WTC11 (cell line): ENCODE measurements at regions not wholly inside any gene's neighbourhood (a gene's known extent, or its start where the extent isn't known, plus 50 kb on each side); places are given as distances from the start of the nearest gene placed in this dataset.

ENCODE experiments used
- ATAC-seq: fragments of 200-7000 bp; cut with Tn5 transposase; 2 replicates; pipeline ENCODE4 v1.10.0; 2021; ENCODE audit warnings: mild to moderate bottlenecking, moderate library complexity
- CTCF ChIA-PET: fragments of 300-600 bp; sonication (Branson Sonifier 250); formaldehyde crosslinking; loops from one replicate; lab custom pipeline; 2021; ENCODE audit warnings: antibody characterized with exemption; lab: Charles Lee
- POLR2A ChIA-PET: fragments of 350-600 bp; sonication (Branson Sonifier 250); formaldehyde crosslinking; loops from one replicate; lab custom pipeline; 2021; ENCODE audit warnings: antibody characterized with exemption; lab: Charles Lee
- DNase-seq: peaks from one replicate; pipeline ENCODE4 v3.0.0; 2021; ENCODE audit warnings: low spot score
- H3K27ac Mint-ChIP-seq: 2 replicates; pipeline ENCODE4 v1.8.0; 2021; ENCODE audit warnings: mixed read lengths
- H3K27me3 Mint-ChIP-seq: 2 replicates; pipeline ENCODE4 v1.8.0; 2021; ENCODE audit warnings: low read depth, mild to moderate bottlenecking, moderate library complexity, mixed read lengths
- H3K36me3 Mint-ChIP-seq: 2 replicates; pipeline ENCODE4 v1.8.0; 2021; ENCODE audit warnings: mixed read lengths
- H3K4me1 Mint-ChIP-seq: 2 replicates; pipeline ENCODE4 v1.8.0; 2022; ENCODE audit warnings: mixed read lengths
- H3K4me3 Mint-ChIP-seq: 2 replicates; pipeline ENCODE4 v1.8.0; 2021; ENCODE audit warnings: mild to moderate bottlenecking, moderate library complexity, mixed read lengths
- H3K9me3 Mint-ChIP-seq: 2 replicates; pipeline ENCODE4 v1.8.0; 2021; ENCODE audit warnings: mixed read lengths
- CREB1 ChIP-seq: sonication (generic); formaldehyde crosslinking; IDR thresholded peaks from 2 replicates; pipeline ENCODE4 v1.8.0; 2023; ENCODE audit warnings: mild to moderate bottlenecking, missing genetic modification reagents
- CREM ChIP-seq: sonication (generic); formaldehyde crosslinking; IDR thresholded peaks from 2 replicates; pipeline ENCODE4 v1.8.1; 2022; ENCODE audit warnings: mild to moderate bottlenecking, missing genetic modification reagents, moderate library complexity
- ESRRA ChIP-seq: sonication (generic); formaldehyde crosslinking; IDR thresholded peaks from 2 replicates; pipeline ENCODE4 v1.8.1; 2022; ENCODE audit warnings: mild to moderate bottlenecking, missing genetic modification reagents, borderline replicate concordance
- ETV6 ChIP-seq: sonication (generic); formaldehyde crosslinking; IDR thresholded peaks from 2 replicates; pipeline ENCODE4 v1.8.1; 2022; ENCODE audit warnings: mild to moderate bottlenecking, missing genetic modification reagents
- FOXK1 ChIP-seq: sonication (generic); formaldehyde crosslinking; IDR thresholded peaks from 2 replicates; pipeline ENCODE4 v1.8.0; 2022; ENCODE audit warnings: mild to moderate bottlenecking, moderate library complexity, missing genetic modification reagents
- KAT7 ChIP-seq: sonication (generic); formaldehyde crosslinking; IDR thresholded peaks from 2 replicates; pipeline ENCODE4 v1.8.1; 2023; ENCODE audit warnings: missing genetic modification reagents, mild to moderate bottlenecking, borderline replicate concordance
- MXD4 ChIP-seq: fragments of 250-450 bp; sonication (Bioruptor Pico); IDR thresholded peaks from 2 replicates; pipeline ENCODE4 v1.8.0; 2021; ENCODE audit warnings: mild to moderate bottlenecking, moderate library complexity, borderline replicate concordance
- NFYB ChIP-seq: sonication (generic); formaldehyde crosslinking; conservative IDR thresholded peaks from 2 replicates; pipeline ENCODE4 v1.8.0; 2022; ENCODE audit warnings: low read depth, missing genetic modification reagents
- NR2C2 ChIP-seq: sonication (generic); formaldehyde crosslinking; IDR thresholded peaks from 2 replicates; pipeline ENCODE4 v1.8.0; 2022; ENCODE audit warnings: mild to moderate bottlenecking, missing genetic modification reagents
- PRRX2 ChIP-seq: fragments of 250-450 bp; sonication (Bioruptor Pico); IDR thresholded peaks from 2 replicates; pipeline ENCODE4 v1.8.0; 2021; ENCODE audit warnings: mild to moderate bottlenecking
- TEAD4 ChIP-seq: sonication (generic); formaldehyde crosslinking; IDR thresholded peaks from 2 replicates; pipeline ENCODE4 v1.8.0; 2022; ENCODE audit warnings: mild to moderate bottlenecking, missing genetic modification reagents
- ZNF263 ChIP-seq: sonication (generic); formaldehyde crosslinking; IDR thresholded peaks from 2 replicates; pipeline ENCODE4 v1.8.1; 2022; ENCODE audit warnings: low read depth, mild to moderate bottlenecking, moderate library complexity, missing genetic modification reagents
- ZNF416 ChIP-seq: fragments of 250-450 bp; sonication (Bioruptor Pico); IDR thresholded peaks from 2 replicates; pipeline ENCODE4 v1.9.0; 2021; ENCODE audit warnings: mild to moderate bottlenecking, inconsistent platforms
- TF ChIP-seq, protein P1 (sequence below): sonication (generic); formaldehyde crosslinking; IDR thresholded peaks from 2 replicates; pipeline ENCODE4 v1.8.0; 2022; ENCODE audit warnings: mild to moderate bottlenecking, missing genetic modification reagents
- TF ChIP-seq, protein P2 (sequence below): fragments of 250-450 bp; sonication (Bioruptor Pico); conservative IDR thresholded peaks from 2 replicates; pipeline ENCODE4 v1.9.0; 2021; ENCODE audit warnings: mild to moderate bottlenecking
- TF ChIP-seq, protein P3 (sequence below): sonication (generic); formaldehyde crosslinking; IDR thresholded peaks from 2 replicates; pipeline ENCODE4 v1.8.0; 2022; ENCODE audit warnings: mild to moderate bottlenecking, missing genetic modification reagents
- TF ChIP-seq, protein P4 (sequence below): sonication (generic); formaldehyde crosslinking; IDR thresholded peaks from 2 replicates; pipeline ENCODE4 v1.8.0; 2022; ENCODE audit warnings: mild to moderate bottlenecking, missing genetic modification reagents
- TF ChIP-seq, protein P5 (sequence below): sonication (generic); formaldehyde crosslinking; IDR thresholded peaks from 2 replicates; pipeline ENCODE4 v1.8.1; 2023; ENCODE audit warnings: mild to moderate bottlenecking, missing genetic modification reagents
- TF ChIP-seq, protein P6 (sequence below): sonication (generic); formaldehyde crosslinking; IDR thresholded peaks from 2 replicates; pipeline ENCODE4 v1.8.0; 2023; ENCODE audit warnings: missing genetic modification reagents, mild to moderate bottlenecking, borderline replicate concordance
- TF ChIP-seq, protein P7 (sequence below): fragments of 250-450 bp; sonication (Bioruptor Pico); IDR thresholded peaks from 2 replicates; pipeline ENCODE4 v1.9.0; 2021; ENCODE audit warnings: mild to moderate bottlenecking, borderline replicate concordance

DNA sequence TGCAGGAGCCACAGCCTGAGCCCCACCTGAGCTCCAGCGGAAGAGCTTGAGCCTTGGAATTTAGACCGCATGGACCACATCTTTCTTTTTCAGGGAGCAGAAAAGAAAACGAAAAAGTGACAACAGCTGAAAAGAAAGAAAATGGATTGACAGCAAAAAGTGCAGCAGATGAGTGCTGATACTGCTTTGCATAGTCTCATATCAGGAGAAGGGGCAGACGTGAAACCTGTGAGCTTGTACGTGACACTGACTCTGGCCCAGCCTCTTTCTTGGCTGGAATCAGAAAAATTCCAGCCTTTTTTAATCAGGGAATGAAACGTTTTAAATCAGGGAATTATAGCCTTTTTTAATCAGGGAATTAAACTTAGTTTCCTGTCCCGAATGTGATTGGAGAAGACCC is 1296.5 kb downstream of the TMEM121 start:
- CTCF ChIA-PET: no interaction called here
- H3K9me3 Mint-ChIP-seq: peaks cover 73% of the 10 kb centered on the region
- no peak overlapping the region for H3K27ac Mint-ChIP-seq

DNA sequence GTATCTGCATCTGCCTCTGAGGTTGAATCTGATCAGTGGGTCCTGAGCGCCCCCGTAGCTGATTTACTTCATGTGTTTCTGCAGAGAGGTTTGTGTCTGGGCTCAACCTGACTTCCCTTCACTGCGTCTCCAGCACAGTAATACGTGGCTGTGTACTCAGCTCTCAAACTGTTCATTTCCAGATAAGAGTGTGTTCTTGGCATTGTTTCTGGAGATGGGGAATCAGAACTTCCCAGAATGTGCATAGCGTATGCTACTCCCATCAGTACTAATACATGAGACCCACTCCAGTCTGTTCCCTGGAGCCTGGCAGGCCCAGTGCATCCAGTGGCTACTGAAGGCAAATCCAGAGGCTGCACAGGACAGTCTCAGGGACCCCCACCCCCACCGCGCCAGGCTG is 1297.2 kb downstream of the TMEM121 start:
- CTCF ChIA-PET: no interaction called here
- Mint-ChIP-seq H3K4me3 (no peak overlapping the region), H3K27me3 (peaks cover 3% of the 10 kb centered on the region; the same call in 1 of the 2 replicates), H3K9me3 (peaks cover 74% of the 10 kb centered on the region), H3K4me1 (no peaks in the 10 kb centered on the region), H3K27ac (no peak overlapping the region), H3K36me3 (peaks cover 59% of the 10 kb centered on the region)
- POLR2A ChIA-PET: no interaction called here
- DNase-seq: no peak
- ATAC-seq: no peak
- TF ChIP-seq FOXK1 (CRISPR knock-in tag): no peak
- TF ChIP-seq, protein P1, sequence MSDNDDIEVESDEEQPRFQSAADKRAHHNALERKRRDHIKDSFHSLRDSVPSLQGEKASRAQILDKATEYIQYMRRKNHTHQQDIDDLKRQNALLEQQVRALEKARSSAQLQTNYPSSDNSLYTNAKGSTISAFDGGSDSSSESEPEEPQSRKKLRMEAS (CRISPR knock-in tag): no peak
- TF ChIP-seq, protein P2, sequence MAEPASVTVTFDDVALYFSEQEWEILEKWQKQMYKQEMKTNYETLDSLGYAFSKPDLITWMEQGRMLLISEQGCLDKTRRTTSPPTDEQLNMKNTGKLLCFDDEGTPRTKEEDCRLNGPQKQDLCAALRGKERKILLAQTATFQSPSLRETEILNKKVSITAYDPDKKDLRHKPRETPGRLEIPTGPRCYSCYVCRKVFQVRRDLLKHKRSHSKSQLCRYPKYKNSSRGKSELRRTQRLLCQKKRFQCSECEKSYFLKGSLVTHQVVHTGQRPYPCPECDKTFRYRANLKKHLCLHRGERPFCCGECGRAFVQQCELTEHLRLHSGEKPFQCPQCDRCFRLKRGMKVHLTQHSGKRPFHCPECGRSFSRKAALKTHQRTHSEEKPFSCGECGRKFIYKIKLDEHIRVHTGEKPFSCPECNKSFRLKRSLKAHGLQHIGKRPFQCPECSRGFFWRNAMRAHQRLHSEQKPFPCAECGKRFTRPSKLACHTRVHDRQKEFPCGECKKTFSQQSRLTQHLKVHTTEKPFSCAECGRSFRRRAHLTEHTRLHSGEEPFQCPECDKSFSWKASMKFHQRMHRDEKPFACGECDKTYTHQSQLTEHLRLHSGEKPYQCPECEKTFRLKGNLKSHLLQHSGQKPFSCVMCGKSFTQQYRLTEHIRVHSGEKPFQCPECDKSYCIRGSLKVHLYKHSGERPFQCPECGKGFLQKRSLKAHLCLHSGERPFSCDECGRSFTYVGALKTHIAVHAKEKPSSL (CRISPR knock-in tag): no peak
- no peak for TF ChIP-seq ESRRA (CRISPR knock-in tag)
- no peak for TF ChIP-seq ETV6 (CRISPR knock-in tag)
- no peak for TF ChIP-seq CREB1 (CRISPR knock-in tag)
- TF ChIP-seq, protein P3, sequence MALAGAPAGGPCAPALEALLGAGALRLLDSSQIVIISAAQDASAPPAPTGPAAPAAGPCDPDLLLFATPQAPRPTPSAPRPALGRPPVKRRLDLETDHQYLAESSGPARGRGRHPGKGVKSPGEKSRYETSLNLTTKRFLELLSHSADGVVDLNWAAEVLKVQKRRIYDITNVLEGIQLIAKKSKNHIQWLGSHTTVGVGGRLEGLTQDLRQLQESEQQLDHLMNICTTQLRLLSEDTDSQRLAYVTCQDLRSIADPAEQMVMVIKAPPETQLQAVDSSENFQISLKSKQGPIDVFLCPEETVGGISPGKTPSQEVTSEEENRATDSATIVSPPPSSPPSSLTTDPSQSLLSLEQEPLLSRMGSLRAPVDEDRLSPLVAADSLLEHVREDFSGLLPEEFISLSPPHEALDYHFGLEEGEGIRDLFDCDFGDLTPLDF (CRISPR knock-in tag): no peak
- no peak for TF ChIP-seq KAT7 (CRISPR knock-in tag)
- TF ChIP-seq, protein P4, sequence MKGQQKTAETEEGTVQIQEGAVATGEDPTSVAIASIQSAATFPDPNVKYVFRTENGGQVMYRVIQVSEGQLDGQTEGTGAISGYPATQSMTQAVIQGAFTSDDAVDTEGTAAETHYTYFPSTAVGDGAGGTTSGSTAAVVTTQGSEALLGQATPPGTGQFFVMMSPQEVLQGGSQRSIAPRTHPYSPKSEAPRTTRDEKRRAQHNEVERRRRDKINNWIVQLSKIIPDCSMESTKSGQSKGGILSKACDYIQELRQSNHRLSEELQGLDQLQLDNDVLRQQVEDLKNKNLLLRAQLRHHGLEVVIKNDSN (CRISPR knock-in tag): no peak
- TF ChIP-seq MXD4 (CRISPR knock-in tag): no peak
- no peak for TF ChIP-seq ZNF416 (CRISPR knock-in tag)
- TF ChIP-seq, protein P5, sequence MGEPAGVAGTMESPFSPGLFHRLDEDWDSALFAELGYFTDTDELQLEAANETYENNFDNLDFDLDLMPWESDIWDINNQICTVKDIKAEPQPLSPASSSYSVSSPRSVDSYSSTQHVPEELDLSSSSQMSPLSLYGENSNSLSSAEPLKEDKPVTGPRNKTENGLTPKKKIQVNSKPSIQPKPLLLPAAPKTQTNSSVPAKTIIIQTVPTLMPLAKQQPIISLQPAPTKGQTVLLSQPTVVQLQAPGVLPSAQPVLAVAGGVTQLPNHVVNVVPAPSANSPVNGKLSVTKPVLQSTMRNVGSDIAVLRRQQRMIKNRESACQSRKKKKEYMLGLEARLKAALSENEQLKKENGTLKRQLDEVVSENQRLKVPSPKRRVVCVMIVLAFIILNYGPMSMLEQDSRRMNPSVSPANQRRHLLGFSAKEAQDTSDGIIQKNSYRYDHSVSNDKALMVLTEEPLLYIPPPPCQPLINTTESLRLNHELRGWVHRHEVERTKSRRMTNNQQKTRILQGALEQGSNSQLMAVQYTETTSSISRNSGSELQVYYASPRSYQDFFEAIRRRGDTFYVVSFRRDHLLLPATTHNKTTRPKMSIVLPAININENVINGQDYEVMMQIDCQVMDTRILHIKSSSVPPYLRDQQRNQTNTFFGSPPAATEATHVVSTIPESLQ (CRISPR knock-in tag): no peak
- no peak for TF ChIP-seq ZNF263 (CRISPR knock-in tag)
- TF ChIP-seq, protein P6, sequence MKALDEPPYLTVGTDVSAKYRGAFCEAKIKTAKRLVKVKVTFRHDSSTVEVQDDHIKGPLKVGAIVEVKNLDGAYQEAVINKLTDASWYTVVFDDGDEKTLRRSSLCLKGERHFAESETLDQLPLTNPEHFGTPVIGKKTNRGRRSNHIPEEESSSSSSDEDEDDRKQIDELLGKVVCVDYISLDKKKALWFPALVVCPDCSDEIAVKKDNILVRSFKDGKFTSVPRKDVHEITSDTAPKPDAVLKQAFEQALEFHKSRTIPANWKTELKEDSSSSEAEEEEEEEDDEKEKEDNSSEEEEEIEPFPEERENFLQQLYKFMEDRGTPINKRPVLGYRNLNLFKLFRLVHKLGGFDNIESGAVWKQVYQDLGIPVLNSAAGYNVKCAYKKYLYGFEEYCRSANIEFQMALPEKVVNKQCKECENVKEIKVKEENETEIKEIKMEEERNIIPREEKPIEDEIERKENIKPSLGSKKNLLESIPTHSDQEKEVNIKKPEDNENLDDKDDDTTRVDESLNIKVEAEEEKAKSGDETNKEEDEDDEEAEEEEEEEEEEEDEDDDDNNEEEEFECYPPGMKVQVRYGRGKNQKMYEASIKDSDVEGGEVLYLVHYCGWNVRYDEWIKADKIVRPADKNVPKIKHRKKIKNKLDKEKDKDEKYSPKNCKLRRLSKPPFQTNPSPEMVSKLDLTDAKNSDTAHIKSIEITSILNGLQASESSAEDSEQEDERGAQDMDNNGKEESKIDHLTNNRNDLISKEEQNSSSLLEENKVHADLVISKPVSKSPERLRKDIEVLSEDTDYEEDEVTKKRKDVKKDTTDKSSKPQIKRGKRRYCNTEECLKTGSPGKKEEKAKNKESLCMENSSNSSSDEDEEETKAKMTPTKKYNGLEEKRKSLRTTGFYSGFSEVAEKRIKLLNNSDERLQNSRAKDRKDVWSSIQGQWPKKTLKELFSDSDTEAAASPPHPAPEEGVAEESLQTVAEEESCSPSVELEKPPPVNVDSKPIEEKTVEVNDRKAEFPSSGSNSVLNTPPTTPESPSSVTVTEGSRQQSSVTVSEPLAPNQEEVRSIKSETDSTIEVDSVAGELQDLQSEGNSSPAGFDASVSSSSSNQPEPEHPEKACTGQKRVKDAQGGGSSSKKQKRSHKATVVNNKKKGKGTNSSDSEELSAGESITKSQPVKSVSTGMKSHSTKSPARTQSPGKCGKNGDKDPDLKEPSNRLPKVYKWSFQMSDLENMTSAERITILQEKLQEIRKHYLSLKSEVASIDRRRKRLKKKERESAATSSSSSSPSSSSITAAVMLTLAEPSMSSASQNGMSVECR (CRISPR knock-in tag): no peak
- no peak for TF ChIP-seq NFYB
- TF ChIP-seq TEAD4 (CRISPR knock-in tag): no peak
- no peak for TF ChIP-seq PRRX2 (CRISPR knock-in tag)

More for the DNA sequence above, 1296.5 kb downstream of the TMEM121 start:
- ATAC-seq: no peak
- peaks cover 52% of the 10 kb centered on the region for H3K36me3 Mint-ChIP-seq
- TF ChIP-seq NFYB: no peak
- no peak for TF ChIP-seq CREM (CRISPR knock-in tag)
- TF ChIP-seq NR2C2: no peak
- TF ChIP-seq, protein P7, sequence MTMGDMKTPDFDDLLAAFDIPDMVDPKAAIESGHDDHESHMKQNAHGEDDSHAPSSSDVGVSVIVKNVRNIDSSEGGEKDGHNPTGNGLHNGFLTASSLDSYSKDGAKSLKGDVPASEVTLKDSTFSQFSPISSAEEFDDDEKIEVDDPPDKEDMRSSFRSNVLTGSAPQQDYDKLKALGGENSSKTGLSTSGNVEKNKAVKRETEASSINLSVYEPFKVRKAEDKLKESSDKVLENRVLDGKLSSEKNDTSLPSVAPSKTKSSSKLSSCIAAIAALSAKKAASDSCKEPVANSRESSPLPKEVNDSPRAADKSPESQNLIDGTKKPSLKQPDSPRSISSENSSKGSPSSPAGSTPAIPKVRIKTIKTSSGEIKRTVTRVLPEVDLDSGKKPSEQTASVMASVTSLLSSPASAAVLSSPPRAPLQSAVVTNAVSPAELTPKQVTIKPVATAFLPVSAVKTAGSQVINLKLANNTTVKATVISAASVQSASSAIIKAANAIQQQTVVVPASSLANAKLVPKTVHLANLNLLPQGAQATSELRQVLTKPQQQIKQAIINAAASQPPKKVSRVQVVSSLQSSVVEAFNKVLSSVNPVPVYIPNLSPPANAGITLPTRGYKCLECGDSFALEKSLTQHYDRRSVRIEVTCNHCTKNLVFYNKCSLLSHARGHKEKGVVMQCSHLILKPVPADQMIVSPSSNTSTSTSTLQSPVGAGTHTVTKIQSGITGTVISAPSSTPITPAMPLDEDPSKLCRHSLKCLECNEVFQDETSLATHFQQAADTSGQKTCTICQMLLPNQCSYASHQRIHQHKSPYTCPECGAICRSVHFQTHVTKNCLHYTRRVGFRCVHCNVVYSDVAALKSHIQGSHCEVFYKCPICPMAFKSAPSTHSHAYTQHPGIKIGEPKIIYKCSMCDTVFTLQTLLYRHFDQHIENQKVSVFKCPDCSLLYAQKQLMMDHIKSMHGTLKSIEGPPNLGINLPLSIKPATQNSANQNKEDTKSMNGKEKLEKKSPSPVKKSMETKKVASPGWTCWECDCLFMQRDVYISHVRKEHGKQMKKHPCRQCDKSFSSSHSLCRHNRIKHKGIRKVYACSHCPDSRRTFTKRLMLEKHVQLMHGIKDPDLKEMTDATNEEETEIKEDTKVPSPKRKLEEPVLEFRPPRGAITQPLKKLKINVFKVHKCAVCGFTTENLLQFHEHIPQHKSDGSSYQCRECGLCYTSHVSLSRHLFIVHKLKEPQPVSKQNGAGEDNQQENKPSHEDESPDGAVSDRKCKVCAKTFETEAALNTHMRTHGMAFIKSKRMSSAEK: no peak
- TF ChIP-seq, all 79 proteins: peak for 0
- H3K4me3 Mint-ChIP-seq: no peak overlapping the region
- peaks cover 3% of the 10 kb centered on the region; the same call in 1 of the 2 replicates for H3K27me3 Mint-ChIP-seq
- DNase-seq: no peak
- H3K4me1 Mint-ChIP-seq: no peaks in the 10 kb centered on the region
- POLR2A ChIA-PET: no interaction called here
